ENCODE measurements at regions not wholly inside any gene's neighbourhood (a gene's known extent, or its start where the extent isn't known, plus 50 kb on each side); places are given as distances from the start of the nearest gene placed in this dataset.

GRCh38 chr2:180337136-180337535 is 330.0 kb upstream of the CWC22 start:
- intact Hi-C loops (cut with micrococcal nuclease) = no loop called here
- H3K9me3 Mint-ChIP-seq = peaks cover 50% of the 10 kb centered on the region
- H3K27me3 Mint-ChIP-seq = no peaks in the 10 kb centered on the region

DNA sequence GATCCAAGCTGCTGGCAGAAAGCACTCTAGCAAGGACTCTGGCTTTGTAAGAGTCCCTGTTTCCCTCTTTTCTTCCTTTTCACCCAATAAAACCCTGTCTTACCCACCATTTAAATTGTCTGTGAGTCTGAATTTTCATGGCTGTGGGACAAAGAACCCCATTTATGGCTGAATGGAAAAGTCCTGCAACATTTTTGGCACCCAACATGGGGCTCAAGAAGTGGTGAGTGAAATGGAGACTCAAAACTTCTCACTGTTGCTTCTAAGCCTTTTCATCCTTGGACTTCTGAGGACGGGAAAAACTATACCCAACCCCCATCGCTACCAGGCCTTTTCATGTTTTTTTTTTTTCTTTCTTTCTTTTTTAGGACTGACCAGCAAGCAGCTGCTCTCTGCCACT is 329.5 kb upstream of the CWC22 start:
- peaks cover 5% of the 10 kb centered on the region for H3K4me1 Mint-ChIP-seq (ENCODE audit: low read depth)
- intact Hi-C loops (cut with micrococcal nuclease) = no loop called here
- H3K36me3 Mint-ChIP-seq (ENCODE audit: low read depth) = no peaks in the 10 kb centered on the region
- H3K4me3 Mint-ChIP-seq = no peak overlapping the region
- H3K27me3 Mint-ChIP-seq = no peaks in the 10 kb centered on the region
- H3K9me3 Mint-ChIP-seq = peaks cover 50% of the 10 kb centered on the region
- H3K27ac Mint-ChIP-seq = no peak overlapping the region

More at GRCh38 chr2:180337136-180337535, 330.0 kb upstream of the CWC22 start:
- Mint-ChIP-seq H3K4me1 (ENCODE audit: low read depth) (peaks cover 5% of the 10 kb centered on the region), H3K4me3 (no peak overlapping the region), H3K27ac (no peak overlapping the region), H3K36me3 (ENCODE audit: low read depth) (no peaks in the 10 kb centered on the region)

DNA sequence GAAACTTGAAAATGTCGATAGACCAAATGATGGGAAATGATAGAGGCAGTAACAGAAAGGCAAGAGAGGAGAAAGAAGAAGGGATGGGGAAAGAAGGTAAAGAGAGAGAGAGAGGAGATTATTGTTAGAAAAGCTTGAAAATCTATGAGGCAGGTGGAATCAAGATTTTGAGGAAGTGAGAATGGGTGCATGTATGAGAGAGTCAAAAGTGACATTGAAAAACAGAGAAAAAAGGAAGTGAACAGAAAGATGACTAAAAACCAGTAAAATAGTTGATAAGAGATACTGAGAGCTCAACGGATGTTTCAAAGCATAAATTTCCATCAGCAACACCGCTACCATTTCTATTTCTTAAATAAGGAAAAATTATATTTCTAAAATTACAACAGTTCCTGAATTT is 327.4 kb upstream of the CWC22 start:
- Mint-ChIP-seq H3K4me3 (no peak overlapping the region), H3K9me3 (peaks cover 40% of the 10 kb centered on the region), H3K36me3 (ENCODE audit: low read depth) (no peaks in the 10 kb centered on the region), H3K27ac (no peak overlapping the region), H3K4me1 (ENCODE audit: low read depth) (peaks cover 5% of the 10 kb centered on the region), H3K27me3 (no peaks in the 10 kb centered on the region)
- intact Hi-C loops (cut with micrococcal nuclease) = no loop called here

- H3K9me3 Mint-ChIP-seq = peaks cover 9% of the 10 kb centered on the region
- no peaks in the 10 kb centered on the region for H3K36me3 Mint-ChIP-seq (ENCODE audit: low read depth)
Measured at GRCh38 chr2:180328795-180329422, 321.8 kb upstream of the CWC22 start.

GRCh38 chr2:180327185-180327584 is 320.1 kb upstream of the CWC22 start:
- no peaks in the 10 kb centered on the region for H3K36me3 Mint-ChIP-seq (ENCODE audit: low read depth)
- no peaks in the 10 kb centered on the region for H3K27me3 Mint-ChIP-seq
- no peaks in the 10 kb centered on the region for H3K4me1 Mint-ChIP-seq (ENCODE audit: low read depth)
- intact Hi-C loops (cut with micrococcal nuclease) = no loop called here
- H3K27ac Mint-ChIP-seq = no peak overlapping the region
- peaks cover 9% of the 10 kb centered on the region for H3K9me3 Mint-ChIP-seq
- H3K4me3 Mint-ChIP-seq = no peak overlapping the region

More at GRCh38 chr2:180328795-180329422, 321.8 kb upstream of the CWC22 start:
- intact Hi-C loops (cut with micrococcal nuclease) = no loop called here
- Mint-ChIP-seq H3K4me3 (no peak overlapping the region), H3K27me3 (no peaks in the 10 kb centered on the region), H3K27ac (no peak overlapping the region), H3K4me1 (ENCODE audit: low read depth) (no peaks in the 10 kb centered on the region)

- no peaks in the 10 kb centered on the region for H3K36me3 Mint-ChIP-seq (ENCODE audit: low read depth)
- no peaks in the 10 kb centered on the region for H3K27me3 Mint-ChIP-seq
- no peaks in the 10 kb centered on the region for H3K4me1 Mint-ChIP-seq (ENCODE audit: low read depth)
- no peak overlapping the region for H3K27ac Mint-ChIP-seq
- H3K9me3 Mint-ChIP-seq = peaks cover 15% of the 10 kb centered on the region
- no peak overlapping the region for H3K4me3 Mint-ChIP-seq
- intact Hi-C loops (cut with micrococcal nuclease) = no loop called here
Measured at GRCh38 chr2:180325416-180326120, 318.5 kb upstream of the CWC22 start.

DNA sequence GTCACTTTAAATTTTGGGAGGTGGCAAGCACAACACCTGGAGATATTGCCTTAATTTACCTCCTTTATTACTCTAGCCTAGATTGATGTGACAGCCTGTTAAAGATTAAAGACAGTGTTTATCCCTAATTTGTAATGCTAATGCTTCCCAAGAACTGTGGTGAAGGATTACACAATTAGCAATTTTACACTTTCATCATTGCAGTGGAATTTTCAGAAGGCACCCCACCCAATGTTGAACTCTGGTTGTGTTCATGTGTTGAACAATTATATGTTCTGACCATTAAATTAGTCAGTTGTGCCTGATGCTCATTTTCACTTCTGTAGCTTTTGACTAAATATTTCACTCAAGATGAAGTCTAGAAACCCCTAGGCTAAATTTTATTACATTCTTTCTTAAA is 317.1 kb upstream of the CWC22 start:
- H3K27me3 Mint-ChIP-seq = no peaks in the 10 kb centered on the region
- H3K36me3 Mint-ChIP-seq (ENCODE audit: low read depth) = no peaks in the 10 kb centered on the region
- H3K27ac Mint-ChIP-seq = no peak overlapping the region
- H3K4me3 Mint-ChIP-seq = no peak overlapping the region
- H3K9me3 Mint-ChIP-seq = peaks cover 19% of the 10 kb centered on the region
- no peaks in the 10 kb centered on the region for H3K4me1 Mint-ChIP-seq (ENCODE audit: low read depth)
- intact Hi-C loops (cut with micrococcal nuclease) = no loop called here

GRCh38 chr2:180322781-180323180 is 315.7 kb upstream of the CWC22 start:
- H3K27me3 Mint-ChIP-seq = no peaks in the 10 kb centered on the region
- H3K9me3 Mint-ChIP-seq = peaks cover 22% of the 10 kb centered on the region
- no peak overlapping the region for H3K27ac Mint-ChIP-seq
- H3K4me1 Mint-ChIP-seq (ENCODE audit: low read depth) = no peaks in the 10 kb centered on the region
- no peak overlapping the region for H3K4me3 Mint-ChIP-seq
- H3K36me3 Mint-ChIP-seq (ENCODE audit: low read depth) = no peaks in the 10 kb centered on the region
- intact Hi-C loops (cut with micrococcal nuclease) = no loop called here

DNA sequence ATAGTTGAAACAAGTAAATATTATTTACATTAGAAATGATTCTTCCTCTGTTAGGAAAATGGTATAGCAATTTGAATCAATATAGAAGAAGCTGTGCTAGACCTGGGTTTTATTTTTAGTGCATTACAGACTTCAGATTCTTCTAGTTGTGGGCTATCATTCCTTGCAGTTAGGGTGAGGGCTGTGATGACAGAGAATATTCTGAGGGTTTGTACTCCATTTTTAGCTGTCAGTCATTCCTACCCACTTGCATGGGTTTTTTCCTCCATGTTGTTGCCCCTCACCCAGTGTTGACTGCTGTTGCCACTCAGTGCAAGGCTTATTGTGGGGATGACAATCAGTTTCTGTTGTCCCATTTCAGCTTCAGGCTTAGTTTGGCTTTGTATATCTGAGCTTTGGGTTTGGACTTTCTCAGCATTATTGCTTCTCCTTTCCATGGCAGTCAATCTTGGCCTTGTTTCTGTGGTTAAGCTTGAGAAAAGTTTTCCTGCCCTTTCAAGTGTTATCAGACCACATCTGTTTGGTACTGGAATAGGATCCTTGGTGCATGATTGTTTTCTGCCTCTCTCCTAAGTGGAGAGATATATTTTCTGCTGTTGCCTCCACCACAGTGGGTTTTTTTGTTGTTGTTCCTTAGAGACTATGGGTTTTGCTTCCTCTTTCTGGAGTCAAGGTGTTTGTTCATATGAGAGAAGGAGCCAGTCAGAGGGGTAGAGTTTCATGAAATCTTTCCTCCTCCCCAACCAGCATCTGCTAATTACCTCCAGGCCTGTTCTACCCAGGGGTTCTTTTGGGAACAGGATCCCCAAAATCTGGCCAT is 312.7 kb upstream of the CWC22 start:
- Mint-ChIP-seq H3K27me3 (no peaks in the 10 kb centered on the region), H3K27ac (no peak overlapping the region), H3K4me3 (no peak overlapping the region), H3K36me3 (ENCODE audit: low read depth) (no peaks in the 10 kb centered on the region), H3K4me1 (ENCODE audit: low read depth) (no peaks in the 10 kb centered on the region), H3K9me3 (peaks cover 26% of the 10 kb centered on the region)
- intact Hi-C loops (cut with micrococcal nuclease) = no loop called here

DNA sequence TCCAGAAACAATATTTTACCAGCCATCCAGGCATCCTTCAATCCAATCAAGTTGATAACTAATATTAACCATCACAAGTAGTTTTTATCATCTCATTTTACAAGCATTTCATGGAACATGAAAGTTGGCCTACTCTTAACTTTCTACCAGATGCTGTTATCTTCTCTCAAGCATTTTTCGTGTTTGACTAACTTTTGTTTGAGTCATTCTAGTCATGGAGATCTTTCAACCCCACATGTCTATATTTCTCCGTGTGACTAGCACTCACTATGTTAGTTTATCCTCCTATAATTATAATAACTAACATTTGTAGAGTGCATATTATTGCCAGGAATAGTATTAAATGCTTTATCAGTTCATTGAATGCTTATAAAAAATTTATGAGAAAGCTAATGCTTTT is 307.0 kb upstream of the CWC22 start:
- no peaks in the 10 kb centered on the region for H3K36me3 Mint-ChIP-seq (ENCODE audit: low read depth)
- H3K4me1 Mint-ChIP-seq (ENCODE audit: low read depth) = no peaks in the 10 kb centered on the region
- H3K9me3 Mint-ChIP-seq = peaks cover 16% of the 10 kb centered on the region
- no peak overlapping the region for H3K27ac Mint-ChIP-seq
- H3K27me3 Mint-ChIP-seq = no peaks in the 10 kb centered on the region
- intact Hi-C loops (cut with micrococcal nuclease) = no loop called here
- H3K4me3 Mint-ChIP-seq = no peak overlapping the region

DNA sequence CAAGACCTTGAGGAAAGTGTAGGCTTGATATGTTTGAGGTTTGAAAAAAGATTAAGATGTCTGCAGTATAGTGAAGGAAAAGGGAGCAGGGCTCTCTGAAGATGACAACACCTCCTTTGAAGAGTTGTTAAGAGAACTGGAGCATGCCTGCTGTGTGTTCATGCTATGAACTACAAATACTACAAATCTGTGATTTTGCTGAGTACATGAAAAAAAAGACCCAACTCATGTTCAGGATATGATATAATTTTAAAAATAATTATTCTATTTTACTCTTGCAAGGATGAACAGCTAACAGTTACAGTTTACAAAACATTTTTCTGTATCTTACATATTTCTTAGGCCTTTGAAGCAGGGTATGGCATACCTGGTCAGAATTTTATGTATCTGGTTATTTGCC is 305.4 kb upstream of the CWC22 start:
- no peaks in the 10 kb centered on the region for H3K4me1 Mint-ChIP-seq (ENCODE audit: low read depth)
- no peaks in the 10 kb centered on the region for H3K27me3 Mint-ChIP-seq
- peaks cover 10% of the 10 kb centered on the region for H3K9me3 Mint-ChIP-seq
- intact Hi-C loops (cut with micrococcal nuclease) = no loop called here
- no peaks in the 10 kb centered on the region for H3K36me3 Mint-ChIP-seq (ENCODE audit: low read depth)
- no peak overlapping the region for H3K4me3 Mint-ChIP-seq
- H3K27ac Mint-ChIP-seq = no peak overlapping the region

DNA sequence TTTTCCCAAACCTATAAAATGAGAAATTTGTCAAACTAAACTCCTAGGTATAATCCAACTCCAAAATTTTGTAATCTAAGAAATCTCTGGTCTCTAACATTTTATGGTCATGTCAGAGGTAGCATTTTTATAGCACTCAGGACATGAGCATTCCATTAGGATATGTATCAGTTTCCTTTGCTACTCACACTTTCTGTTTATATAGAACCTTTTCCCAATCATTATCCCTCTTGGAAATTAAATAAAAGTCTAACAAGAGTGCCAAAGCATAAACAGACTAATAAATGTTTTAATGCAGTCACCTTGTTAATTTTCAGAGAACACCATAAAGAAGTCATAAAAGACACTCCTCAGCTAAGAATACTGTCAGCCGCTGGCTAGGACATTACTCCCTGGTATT is 300.0 kb upstream of the CWC22 start:
- Mint-ChIP-seq H3K4me3 (no peak overlapping the region), H3K27me3 (no peaks in the 10 kb centered on the region), H3K36me3 (ENCODE audit: low read depth) (no peaks in the 10 kb centered on the region), H3K27ac (no peak overlapping the region), H3K4me1 (ENCODE audit: low read depth) (no peaks in the 10 kb centered on the region), H3K9me3 (no peaks in the 10 kb centered on the region)
- intact Hi-C loops (cut with micrococcal nuclease) = no loop called here

- Mint-ChIP-seq H3K36me3 (ENCODE audit: low read depth) (no peaks in the 10 kb centered on the region), H3K27me3 (no peaks in the 10 kb centered on the region), H3K4me3 (no peak overlapping the region), H3K4me1 (ENCODE audit: low read depth) (no peaks in the 10 kb centered on the region), H3K9me3 (peaks cover 7% of the 10 kb centered on the region), H3K27ac (no peak overlapping the region)
- intact Hi-C loops (cut with micrococcal nuclease) = no loop called here
Measured at GRCh38 chr2:180306346-180306745, 299.2 kb upstream of the CWC22 start.

All from dendritic cell treated with granulocyte-macrophage colony-stimulating factor and Interleukin-4, amounts not matched to agents 40 ng/mL and 50 ng/mL, for 4 days (primary cell).